ENCODE measurements at regions not wholly inside any gene's neighbourhood (a gene's known extent, or its start where the extent isn't known, plus 50 kb on each side); places are given as distances from the start of the nearest gene placed in this dataset.

GRCh38 chr4:25984266-25984665 lies 70.2 kb downstream of the SMIM20 start (continued):
- TF ChIP-seq FOXA1 (IDR thresholded peaks at IDR 0.05), result no peak

GRCh38 chr4:25984796-25985195 lies 70.8 kb downstream of the SMIM20 start:
- no peak overlapping the region for H3K27ac ChIP-seq (ENCODE audit: low read depth in 1 of 2, low read length in 2 of 2)
- peak; percentile 6 for DNase-seq (ENCODE audit: low spot score)
- peaks cover 0 to 3% (median 0%) of the 10 kb centered on the region in 4 donors for H3K4me1 ChIP-seq (ENCODE audit: control insufficient read depth in 4 of 4, insufficient read depth in 4 of 4, low read length in 3 of 4)
- H3K9ac ChIP-seq (ENCODE audit: low read depth in 1 of 2, low read length in 2 of 2), result no peak overlapping the region
- H3K9me3 ChIP-seq (ENCODE audit: control insufficient read depth in 4 of 4, low read length in 3 of 4), result no peaks in the 10 kb centered on the region
- no peaks in the 10 kb centered on the region for H3K27me3 ChIP-seq (ENCODE audit: control insufficient read depth in 4 of 4, insufficient read depth in 4 of 4, low read length in 3 of 4)
- TF ChIP-seq MAX (IDR thresholded peaks at IDR 0.05), result no peak
- TF ChIP-seq JUND (IDR thresholded peaks at IDR 0.05), result no peak
- no peak for TF ChIP-seq TAF1 (conservative IDR thresholded peaks at IDR 0.05)
- no peak for TF ChIP-seq RXRA (IDR thresholded peaks at IDR 0.05)
- TF ChIP-seq ATF3 (IDR thresholded peaks at IDR 0.05), result no peak
- no peak for TF ChIP-seq EGR1 (IDR thresholded peaks at IDR 0.05; ENCODE audit: low read depth in 2 of 2)
- TF ChIP-seq FOXA1 (IDR thresholded peaks at IDR 0.05), result no peak
- TF ChIP-seq REST (IDR thresholded peaks at IDR 0.05), result no peak
- no peak for TF ChIP-seq FOXA2 (IDR thresholded peaks at IDR 0.05)
- TF ChIP-seq HNF4A (conservative IDR thresholded peaks at IDR 0.05), result no peak
- H3K4me3 ChIP-seq (ENCODE audit: low read depth in 1 of 3, low read length in 3 of 3), result no peak overlapping the region
- no peaks in the 10 kb centered on the region for H3K36me3 ChIP-seq (ENCODE audit: control insufficient read depth in 4 of 4, insufficient read depth in 3 of 4, low read depth in 1 of 4, low read length in 3 of 4)
- WGBS, result 81% methylated on average over 5 of the region's 5 CpGs

GRCh38 chr4:25986807-25987206 lies 72.8 kb downstream of the SMIM20 start:
- WGBS, result 95% methylated on average over 7 of the region's 7 CpGs
- DNase-seq (ENCODE audit: low spot score), result peak; percentile 12

More at GRCh38 chr4:25986807-25987206, 72.8 kb downstream of the SMIM20 start:
- Histone ChIP-seq H3K4me3 (ENCODE audit: low read depth in 1 of 3, low read length in 3 of 3) (no peak overlapping the region), H3K4me1 (ENCODE audit: control insufficient read depth in 4 of 4, insufficient read depth in 4 of 4, low read length in 3 of 4) (peaks cover 0 to 3% (median 0%) of the 10 kb centered on the region in 4 donors), H3K9me3 (ENCODE audit: control insufficient read depth in 4 of 4, low read length in 3 of 4) (no peaks in the 10 kb centered on the region), H3K27ac (ENCODE audit: low read depth in 1 of 2, low read length in 2 of 2) (no peak overlapping the region), H3K9ac (ENCODE audit: low read depth in 1 of 2, low read length in 2 of 2) (no peak overlapping the region), H3K36me3 (ENCODE audit: control insufficient read depth in 4 of 4, insufficient read depth in 3 of 4, low read depth in 1 of 4, low read length in 3 of 4) (no peaks in the 10 kb centered on the region), H3K27me3 (ENCODE audit: control insufficient read depth in 4 of 4, insufficient read depth in 4 of 4, low read length in 3 of 4) (no peaks in the 10 kb centered on the region)
- TF ChIP-seq HNF4G (IDR thresholded peaks at IDR 0.05) (no peak), REST (IDR thresholded peaks at IDR 0.05) (no peak), RXRA (IDR thresholded peaks at IDR 0.05) (no peak), FOXA2 (IDR thresholded peaks at IDR 0.05) (no peak)

All from liver (tissue), 7 donors.